IgD-negative memory B cell (primary cell): ENCODE measurements at regions not wholly inside any gene's neighbourhood (a gene's known extent, or its start where the extent isn't known, plus 50 kb on each side); places are given as distances from the start of the nearest gene placed in this dataset.

ENCODE experiments used
- H3K27ac Mint-ChIP-seq, 3 donors: one replicate each; pipeline ENCODE4 v1.8.0; 2020 to 2022; ENCODE audit warnings: mild to moderate bottlenecking in 3 of 3, mixed read lengths in 3 of 3, moderate library complexity in 1 of 3
- H3K27me3 Mint-ChIP-seq: one replicate; pipeline ENCODE4 v1.8.0; 2021; ENCODE audit warnings: mixed read lengths
- H3K36me3 Mint-ChIP-seq: one replicate; pipeline ENCODE4 v1.8.0; 2020; ENCODE audit warnings: mild to moderate bottlenecking, mixed read lengths
- H3K4me1 Mint-ChIP-seq, 3 donors: one replicate each; pipeline ENCODE4 v1.8.0; 2020 to 2022; ENCODE audit warnings: mixed read lengths in 3 of 3, mild to moderate bottlenecking in 1 of 3
- H3K4me3 Mint-ChIP-seq, 4 donors: one replicate each; pipeline ENCODE4 v1.8.0; 2020 to 2022; ENCODE audit warnings: mild to moderate bottlenecking in 4 of 4, mixed read lengths in 4 of 4, moderate library complexity in 3 of 4
- H3K9me3 Mint-ChIP-seq, 3 donors: one replicate each; pipeline ENCODE4 v1.8.0; 2020 to 2021; ENCODE audit warnings: mixed read lengths in 3 of 3, mild to moderate bottlenecking in 1 of 3

DNA sequence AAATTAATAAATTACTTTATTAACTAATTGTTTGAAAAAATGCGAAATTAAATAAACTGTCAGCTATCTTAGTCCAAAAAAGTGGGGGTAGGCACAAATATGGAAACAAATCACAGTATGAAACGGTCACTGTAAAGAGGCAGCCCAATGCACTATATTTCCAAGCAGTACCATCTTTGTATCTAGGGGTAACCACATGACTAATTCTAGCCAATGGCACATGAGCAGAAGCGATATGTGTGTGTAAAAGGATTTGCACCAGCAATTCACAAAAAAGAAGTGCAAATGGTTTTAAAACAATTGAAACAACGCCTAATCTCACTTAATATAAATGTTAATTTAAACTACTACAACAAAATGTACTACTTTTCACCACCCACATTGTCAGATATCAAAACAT, 129.5 kb upstream of the PRNP start:
- H3K27ac Mint-ChIP-seq, result no peak overlapping the region
- H3K4me3 Mint-ChIP-seq, result no peak overlapping the region
- no peaks in the 10 kb centered on the region for H3K4me1 Mint-ChIP-seq

DNA sequence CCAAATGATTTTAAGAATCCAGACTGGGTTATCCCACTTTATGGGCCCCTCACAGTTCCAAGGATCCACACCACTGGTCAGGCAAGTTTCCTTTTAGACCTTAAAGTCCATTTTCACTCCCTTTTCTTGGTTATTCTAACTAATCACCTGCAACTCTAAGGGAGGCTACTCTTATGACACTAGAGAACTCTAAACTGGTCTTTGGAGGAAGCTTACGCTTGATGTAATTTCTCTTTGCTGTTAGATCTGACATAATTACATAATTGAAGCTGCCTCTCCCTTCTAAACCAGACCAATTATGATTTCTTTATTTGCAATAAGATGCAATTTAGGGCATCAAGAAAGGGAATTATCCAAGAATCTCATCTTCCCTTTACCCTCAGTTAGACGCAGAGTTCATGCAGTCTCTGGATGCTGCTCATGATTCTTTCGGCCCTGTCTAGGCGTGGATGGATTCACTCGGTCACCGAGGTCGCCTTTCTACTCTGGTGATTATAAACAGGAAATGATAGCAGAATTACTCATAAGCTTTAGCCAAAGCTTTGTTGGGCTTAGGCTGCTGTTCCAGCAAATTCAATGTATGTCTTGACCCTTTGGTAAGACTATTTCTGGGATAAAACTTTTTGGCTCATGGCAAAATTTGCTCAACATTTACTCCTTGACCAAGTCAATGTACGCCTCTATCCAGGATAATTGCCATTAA, 130.9 kb upstream of the PRNP start:
- Mint-ChIP-seq H3K27ac (no peak overlapping the region), H3K36me3 (no peaks in the 10 kb centered on the region), H3K4me3 (no peak overlapping the region), H3K4me1 (no peaks in the 10 kb centered on the region), H3K9me3 (peaks cover 0 to 4% (median 0%) of the 10 kb centered on the region in 3 donors), H3K27me3 (peaks cover 13% of the 10 kb centered on the region)

More for the DNA sequence above, 129.5 kb upstream of the PRNP start:
- Mint-ChIP-seq H3K9me3 (peaks cover 0 to 4% (median 0%) of the 10 kb centered on the region in 3 donors), H3K27me3 (peaks cover 12% of the 10 kb centered on the region), H3K36me3 (no peaks in the 10 kb centered on the region)

DNA sequence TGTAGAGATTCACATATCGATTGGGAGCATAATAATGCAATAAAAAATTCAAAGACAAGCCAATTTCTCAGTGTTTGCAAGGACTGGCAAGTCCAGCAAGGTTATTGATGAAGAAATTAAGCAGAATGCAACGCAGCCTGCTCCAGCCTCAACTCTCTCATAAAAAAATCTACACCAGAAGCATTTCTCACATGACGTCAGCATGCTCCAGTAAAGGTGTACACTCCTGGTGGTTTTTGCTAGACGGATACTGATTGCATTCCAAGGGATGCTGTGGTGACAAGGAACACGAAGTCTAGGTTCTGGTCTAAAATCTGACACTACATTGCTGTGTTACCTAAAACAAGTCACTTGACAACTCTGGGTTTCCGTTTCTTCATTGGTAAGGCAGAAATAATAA, 131.9 kb upstream of the PRNP start:
- Mint-ChIP-seq H3K27ac (no peak overlapping the region), H3K36me3 (no peaks in the 10 kb centered on the region), H3K27me3 (peaks cover 17% of the 10 kb centered on the region), H3K4me3 (no peak overlapping the region), H3K9me3 (peaks cover 0 to 10% (median under 1%) of the 10 kb centered on the region in 3 donors), H3K4me1 (no peaks in the 10 kb centered on the region)

DNA sequence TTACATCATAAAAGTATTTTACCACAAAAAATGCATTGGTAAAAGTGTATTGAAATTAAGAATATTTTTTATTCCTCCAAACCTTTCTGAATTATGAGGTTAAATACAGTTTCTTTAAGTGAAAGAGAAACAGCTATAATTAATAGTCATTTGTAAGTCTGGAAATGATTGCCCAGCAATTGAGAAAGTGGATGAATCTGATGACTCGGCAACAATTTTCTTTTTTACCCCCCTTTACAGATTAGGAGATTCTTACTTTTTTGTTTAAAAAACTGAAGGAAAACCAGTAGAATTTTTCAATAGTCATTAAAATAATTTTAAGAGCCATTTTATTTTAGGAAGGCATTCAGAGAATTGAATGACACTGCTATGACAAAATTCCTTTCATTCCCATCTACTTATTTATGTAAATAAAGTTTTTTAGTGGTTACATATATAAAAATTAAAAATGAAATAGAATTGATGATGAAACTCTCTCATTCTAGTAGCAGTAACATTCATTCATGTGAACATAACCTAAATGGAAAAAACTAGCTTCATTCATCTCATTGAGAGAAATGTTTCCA, 134.1 kb upstream of the PRNP start:
- Mint-ChIP-seq H3K27me3 (peaks cover 21% of the 10 kb centered on the region), H3K9me3 (peaks cover 0 to 15% (median 3%) of the 10 kb centered on the region in 3 donors), H3K4me1 (no peaks in the 10 kb centered on the region), H3K27ac (no peak overlapping the region), H3K36me3 (peaks cover 2% of the 10 kb centered on the region), H3K4me3 (no peak overlapping the region)

DNA sequence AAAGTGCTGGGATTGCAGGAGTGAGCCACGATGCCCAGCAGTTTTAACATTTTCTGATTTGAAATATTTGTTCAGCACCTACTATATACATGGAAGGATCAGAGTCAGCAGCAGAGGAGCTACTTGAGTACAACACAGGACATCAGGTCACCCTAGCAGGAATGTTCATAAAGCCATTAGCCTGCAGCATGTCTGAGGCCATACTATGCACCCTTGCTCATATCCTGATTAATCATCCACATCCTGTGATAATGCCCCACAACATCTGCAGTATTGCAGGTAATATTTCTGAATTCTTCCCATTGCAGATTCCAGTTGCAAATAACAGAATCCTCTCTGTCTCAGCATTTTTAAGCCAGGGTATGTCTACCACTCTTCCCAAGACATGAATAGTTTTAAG, 135.5 kb upstream of the PRNP start:
- H3K27me3 Mint-ChIP-seq, result peaks cover 23% of the 10 kb centered on the region
- H3K36me3 Mint-ChIP-seq, result peaks cover 2% of the 10 kb centered on the region

DNA sequence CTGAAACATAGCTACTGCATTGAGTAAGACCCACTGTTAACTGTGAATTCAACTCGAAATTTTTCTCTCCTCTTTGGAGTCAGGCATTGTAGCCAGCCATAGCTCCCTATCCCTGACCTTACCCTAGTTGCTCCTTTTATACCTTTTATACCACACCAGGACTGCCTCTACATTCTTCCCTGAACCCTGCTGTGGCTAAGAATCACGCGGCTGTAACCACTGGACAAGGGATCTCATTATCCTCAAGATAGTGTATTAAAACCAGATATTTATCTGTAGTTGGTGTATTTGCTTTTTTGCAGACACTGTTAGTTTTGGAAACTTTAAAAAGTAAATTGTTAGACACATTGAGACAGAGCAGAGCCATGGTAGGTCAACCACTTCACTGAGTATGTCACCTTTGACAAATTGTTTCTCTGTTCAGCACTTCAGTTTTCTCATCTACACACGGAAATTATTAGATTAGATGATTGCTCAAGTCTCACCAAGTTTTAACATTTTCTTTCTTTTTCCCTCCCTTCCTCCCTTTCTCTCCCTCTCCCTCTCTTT, 136.5 kb upstream of the PRNP start:
- no peak overlapping the region for H3K27ac Mint-ChIP-seq
- H3K27me3 Mint-ChIP-seq, result peaks cover 21% of the 10 kb centered on the region
- peaks cover 0 to 15% (median 3%) of the 10 kb centered on the region in 3 donors for H3K9me3 Mint-ChIP-seq
- H3K36me3 Mint-ChIP-seq, result peaks cover 2% of the 10 kb centered on the region
- H3K4me1 Mint-ChIP-seq, result no peaks in the 10 kb centered on the region
- no peak overlapping the region for H3K4me3 Mint-ChIP-seq

More for the DNA sequence above, 135.5 kb upstream of the PRNP start:
- no peak overlapping the region for H3K27ac Mint-ChIP-seq
- H3K4me1 Mint-ChIP-seq, result no peaks in the 10 kb centered on the region
- H3K4me3 Mint-ChIP-seq, result no peak overlapping the region
- H3K9me3 Mint-ChIP-seq, result peaks cover 0 to 15% (median 3%) of the 10 kb centered on the region in 3 donors

DNA sequence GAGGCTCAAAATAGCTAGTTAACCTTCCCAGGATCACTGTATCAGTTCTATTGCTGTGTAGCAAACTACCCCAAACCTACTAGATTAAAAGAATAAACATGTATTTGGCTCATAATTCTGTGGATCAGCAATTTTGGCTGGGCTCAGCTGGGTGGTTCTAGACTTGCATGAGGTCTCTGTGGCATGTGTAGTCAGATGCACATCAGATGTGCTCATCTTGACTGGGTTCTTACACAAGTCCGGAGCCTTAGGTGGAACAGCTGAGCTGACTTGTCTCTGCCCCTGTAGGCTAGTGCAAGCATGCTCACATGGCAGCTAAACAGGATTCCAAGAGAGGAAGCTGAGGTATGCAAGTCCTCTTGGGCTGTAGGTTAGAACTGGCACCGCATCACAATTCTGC, 137.7 kb upstream of the PRNP start:
- H3K4me3 Mint-ChIP-seq, result no peak overlapping the region
- H3K4me1 Mint-ChIP-seq, result no peaks in the 10 kb centered on the region
- peaks cover 19% of the 10 kb centered on the region for H3K27me3 Mint-ChIP-seq
- no peak overlapping the region for H3K27ac Mint-ChIP-seq
- H3K9me3 Mint-ChIP-seq, result peaks cover 0 to 15% (median 3%) of the 10 kb centered on the region in 3 donors
- peaks cover 2% of the 10 kb centered on the region for H3K36me3 Mint-ChIP-seq

DNA sequence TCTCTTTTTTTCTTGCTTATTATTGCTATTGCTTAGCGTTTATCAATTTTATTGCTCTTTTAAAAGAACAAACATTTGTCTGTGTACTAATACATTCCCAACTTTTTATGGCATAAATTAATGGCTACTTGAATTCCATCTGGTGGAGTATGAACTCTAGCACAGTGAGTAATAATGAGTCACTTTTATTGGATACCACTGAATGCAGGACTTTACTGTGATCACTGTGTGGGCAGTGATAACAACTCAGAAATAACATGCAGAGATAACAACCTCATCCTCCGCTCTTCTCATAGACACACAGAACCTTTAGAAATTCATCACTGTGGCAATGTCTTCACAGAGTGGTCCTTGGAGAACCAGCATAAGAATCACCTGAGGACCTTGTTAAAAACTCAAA, 139.5 kb upstream of the PRNP start:
- Mint-ChIP-seq H3K4me3 (no peak overlapping the region), H3K27me3 (peaks cover 17% of the 10 kb centered on the region), H3K4me1 (no peaks in the 10 kb centered on the region), H3K27ac (no peak overlapping the region), H3K9me3 (peaks cover 0 to 15% (median 3%) of the 10 kb centered on the region in 3 donors), H3K36me3 (peaks cover 2% of the 10 kb centered on the region)

DNA sequence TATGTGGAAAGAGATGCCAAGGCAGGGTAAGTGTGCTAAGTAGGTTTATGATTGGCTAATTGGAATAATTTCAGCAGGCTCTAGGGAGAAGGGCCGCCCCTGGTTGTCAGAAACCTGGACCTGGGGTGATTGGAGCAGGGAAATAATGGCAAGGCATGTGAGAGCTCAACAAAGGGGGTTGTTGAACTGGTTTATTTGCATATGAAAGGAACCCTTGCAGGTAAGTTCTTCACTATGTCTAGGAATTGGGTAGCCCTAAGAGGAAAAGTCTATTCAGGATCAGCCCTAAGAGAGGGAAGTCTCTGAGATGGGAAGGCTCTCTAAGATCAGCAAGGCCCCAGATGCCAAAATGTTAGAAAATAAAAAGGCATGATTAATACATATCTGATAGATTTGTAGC, 139.9 kb upstream of the PRNP start:
- Mint-ChIP-seq H3K9me3 (peaks cover 0 to 15% (median 3%) of the 10 kb centered on the region in 3 donors), H3K27me3 (peaks cover 17% of the 10 kb centered on the region), H3K4me3 (no peak overlapping the region), H3K4me1 (no peaks in the 10 kb centered on the region), H3K27ac (no peak overlapping the region), H3K36me3 (peaks cover 2% of the 10 kb centered on the region)

DNA sequence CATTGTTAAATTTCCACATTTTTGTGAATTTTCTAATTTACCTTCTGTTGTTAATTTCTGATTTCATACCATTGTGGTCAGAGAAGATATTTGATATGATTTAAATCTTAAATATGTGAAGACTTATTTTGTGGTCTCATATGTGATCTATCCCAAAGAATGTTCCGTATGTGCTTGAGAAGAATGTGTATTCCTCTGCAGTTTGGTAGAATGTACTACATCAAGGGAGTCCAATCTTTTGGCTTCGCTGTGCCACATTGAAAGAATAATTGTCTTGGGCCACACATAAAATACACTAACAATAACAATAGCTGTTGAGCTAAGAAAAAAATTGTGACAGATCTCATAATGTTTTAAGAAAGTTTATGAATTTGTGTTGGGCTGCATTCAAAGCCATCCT, 140.7 kb upstream of the PRNP start:
- Mint-ChIP-seq H3K27me3 (peaks cover 15% of the 10 kb centered on the region), H3K27ac (no peak overlapping the region)

DNA sequence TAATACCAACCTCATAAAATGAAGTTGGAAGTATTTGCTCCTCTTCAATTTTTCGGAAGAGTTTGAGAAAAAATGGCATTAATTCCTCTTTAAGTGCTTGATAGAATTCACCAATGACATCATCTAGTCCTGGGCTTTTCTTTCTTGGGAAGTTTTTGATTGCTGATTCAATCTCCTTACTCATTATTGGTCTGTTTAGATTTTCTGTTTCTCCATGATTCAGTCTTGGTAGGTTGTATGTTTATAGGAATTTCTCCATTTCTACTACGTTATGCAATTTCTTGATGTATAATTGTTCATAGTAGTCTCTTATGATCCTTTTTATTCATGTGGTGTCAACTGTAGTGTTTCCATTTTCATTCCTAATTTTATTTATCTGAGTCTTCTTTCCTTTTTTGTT, 141.5 kb upstream of the PRNP start:
- Mint-ChIP-seq H3K9me3 (peaks cover 0 to 13% (median 3%) of the 10 kb centered on the region in 3 donors), H3K4me3 (no peak overlapping the region), H3K27ac (no peak overlapping the region), H3K4me1 (no peaks in the 10 kb centered on the region), H3K36me3 (peaks cover 2% of the 10 kb centered on the region), H3K27me3 (peaks cover 13% of the 10 kb centered on the region)

More for the DNA sequence above, 140.7 kb upstream of the PRNP start:
- Mint-ChIP-seq H3K36me3 (peaks cover 2% of the 10 kb centered on the region), H3K9me3 (peaks cover 0 to 15% (median 3%) of the 10 kb centered on the region in 3 donors), H3K4me1 (no peaks in the 10 kb centered on the region), H3K4me3 (no peak overlapping the region)

DNA sequence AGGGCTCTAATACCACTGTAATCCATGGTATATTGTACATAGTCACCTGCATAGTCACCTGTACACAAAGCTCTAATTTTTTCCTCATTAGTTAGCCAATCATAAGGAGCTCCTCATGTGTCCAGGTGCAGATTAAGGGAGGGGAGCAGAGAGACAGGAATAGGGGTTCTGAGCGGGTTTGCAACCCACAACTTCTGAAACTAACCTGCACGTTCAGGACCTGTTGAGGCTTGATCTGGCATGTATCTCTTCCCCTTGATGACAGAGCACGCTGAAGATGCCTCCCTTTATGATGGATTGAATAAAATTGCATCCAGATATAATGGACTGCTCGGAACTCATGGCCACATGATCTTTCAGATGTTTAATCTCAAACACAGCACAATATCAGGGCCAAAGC, 144.0 kb upstream of the PRNP start:
- no peak overlapping the region for H3K4me3 Mint-ChIP-seq
- H3K27ac Mint-ChIP-seq, result no peak overlapping the region
- H3K9me3 Mint-ChIP-seq, result peaks cover 0 to 3% (median 0%) of the 10 kb centered on the region in 3 donors
- H3K4me1 Mint-ChIP-seq, result no peaks in the 10 kb centered on the region
- H3K36me3 Mint-ChIP-seq, result no peaks in the 10 kb centered on the region
- H3K27me3 Mint-ChIP-seq, result peaks cover 7% of the 10 kb centered on the region

DNA sequence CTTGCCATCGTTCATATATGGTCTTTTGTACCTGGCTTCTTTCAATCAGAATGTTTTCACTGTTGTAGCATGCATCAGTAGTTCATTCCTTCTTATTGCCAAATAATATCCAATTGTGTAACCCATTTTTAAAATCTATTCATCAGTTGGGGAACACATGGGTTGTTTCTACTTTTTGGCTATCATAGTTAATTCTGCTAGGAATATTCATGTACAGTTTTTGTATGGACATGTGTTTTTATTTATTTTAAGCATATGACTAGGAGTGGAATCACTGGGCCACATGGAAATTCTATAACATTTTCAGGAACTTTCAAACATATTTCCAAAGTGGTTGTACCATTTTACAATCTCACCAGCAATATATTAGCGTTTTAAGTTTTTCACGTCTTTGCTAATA, 151.9 kb upstream of the PRNP start:
- Mint-ChIP-seq H3K4me1 (no peaks in the 10 kb centered on the region), H3K4me3 (no peak overlapping the region), H3K9me3 (peaks cover 5 to 15% (median 12%) of the 10 kb centered on the region in 3 donors), H3K27ac (no peak overlapping the region), H3K36me3 (no peaks in the 10 kb centered on the region), H3K27me3 (peaks cover 16% of the 10 kb centered on the region)

DNA sequence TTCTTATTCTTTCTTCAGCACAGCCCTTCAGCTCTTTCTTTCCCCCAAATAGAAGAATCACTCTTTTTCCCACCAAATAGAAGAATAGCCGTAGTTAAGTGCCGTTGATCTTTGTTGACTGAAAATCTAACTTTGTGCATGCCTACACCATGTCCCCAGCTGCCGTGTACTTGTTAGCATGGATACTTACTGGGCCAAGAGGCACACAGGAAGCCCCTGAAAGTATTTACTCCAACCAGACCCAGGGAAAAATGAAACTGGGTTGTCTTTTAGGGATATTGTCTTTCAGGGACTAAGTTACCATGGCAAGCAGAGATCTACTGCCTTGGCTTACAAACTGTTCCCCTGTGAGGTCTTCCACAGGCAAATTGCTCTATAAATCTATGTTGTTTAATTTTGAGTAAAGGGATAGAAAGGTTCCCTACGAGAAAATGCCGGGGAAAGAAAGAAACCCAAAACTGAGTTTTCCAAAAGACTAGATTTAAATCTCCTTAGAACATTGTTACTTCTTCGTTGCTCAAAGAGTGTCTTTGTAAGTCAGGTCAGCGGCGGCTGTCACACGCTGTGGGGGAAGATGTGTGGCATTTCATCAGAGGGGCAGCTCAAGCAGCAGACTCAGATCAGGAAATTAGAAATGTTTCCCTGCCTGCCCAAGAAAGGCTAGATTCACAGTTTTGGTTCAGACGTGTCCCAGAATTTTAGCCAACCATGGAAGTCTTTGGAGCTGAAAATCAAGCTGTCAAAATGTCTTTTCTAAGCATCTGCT, 152.7 kb upstream of the PRNP start:
- Mint-ChIP-seq H3K27ac (no peak overlapping the region), H3K27me3 (peaks cover 16% of the 10 kb centered on the region), H3K9me3 (peaks cover 8 to 19% (median 14%) of the 10 kb centered on the region in 3 donors), H3K36me3 (no peaks in the 10 kb centered on the region), H3K4me3 (no peak overlapping the region), H3K4me1 (no peaks in the 10 kb centered on the region)

DNA sequence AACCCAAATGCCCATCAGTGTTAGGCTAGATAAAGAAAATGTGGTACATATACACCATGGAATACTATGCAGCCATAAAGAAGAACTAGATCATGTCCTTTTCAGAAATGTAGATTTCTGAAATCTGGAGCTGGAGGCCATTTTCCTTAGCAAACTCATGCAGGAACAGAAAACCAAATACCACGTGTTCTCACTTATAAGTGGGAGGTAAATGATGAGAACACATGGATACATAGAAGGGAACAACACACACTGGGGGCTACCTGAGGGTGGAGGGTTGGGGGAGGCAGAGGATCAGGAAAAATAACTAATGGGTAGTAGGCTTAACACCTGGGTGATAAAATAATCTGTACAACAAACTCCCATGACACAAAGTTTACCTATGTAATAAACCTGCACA, 153.5 kb upstream of the PRNP start:
- H3K27ac Mint-ChIP-seq, result no peak overlapping the region
- no peaks in the 10 kb centered on the region for H3K4me1 Mint-ChIP-seq
- H3K27me3 Mint-ChIP-seq, result peaks cover 16% of the 10 kb centered on the region
- H3K36me3 Mint-ChIP-seq, result no peaks in the 10 kb centered on the region
- no peak overlapping the region for H3K4me3 Mint-ChIP-seq
- H3K9me3 Mint-ChIP-seq, result peaks cover 8 to 27% (median 17%) of the 10 kb centered on the region in 3 donors
